GM19395 (cell line): ENCODE measurements at regions not wholly inside any gene's neighbourhood (a gene's known extent, or its start where the extent isn't known, plus 50 kb on each side); places are given as distances from the start of the nearest gene placed in this dataset.

Source experiments
- ATAC-seq: cut with Tn5 transposase; IDR thresholded peaks from one replicate; pipeline ENCODE4 v1.9.1; 2021; ENCODE audit warnings: mild to moderate bottlenecking, moderate library complexity; ENCODE audit not compliant: unreplicated experiment

GRCh38 chr18:78627551-78628346 is 351.9 kb upstream of the SALL3 start:
- ATAC-seq = no peak

- no peak for ATAC-seq
Measured at GRCh38 chr18:78629426-78629825, 350.2 kb upstream of the SALL3 start.

- ATAC-seq = no peak
Measured at GRCh38 chr18:78630356-78630755, 349.3 kb upstream of the SALL3 start.

GRCh38 chr18:78630981-78631510 is 348.6 kb upstream of the SALL3 start:
- no peak for ATAC-seq

GRCh38 chr18:78632111-78632541 is 347.5 kb upstream of the SALL3 start:
- no peak for ATAC-seq

GRCh38 chr18:78634061-78634696 is 345.4 kb upstream of the SALL3 start:
- ATAC-seq = no peak

GRCh38 chr18:78635093-78635800 is 344.4 kb upstream of the SALL3 start:
- no peak for ATAC-seq

GRCh38 chr18:78636260-78636659 is 343.4 kb upstream of the SALL3 start:
- no peak for ATAC-seq

- ATAC-seq = no peak
Measured at GRCh38 chr18:78637442-78638402, 341.9 kb upstream of the SALL3 start.

GRCh38 chr18:78639006-78639950 is 340.3 kb upstream of the SALL3 start:
- ATAC-seq = no peak

- no peak for ATAC-seq
Measured at GRCh38 chr18:78640246-78640995, 339.2 kb upstream of the SALL3 start.

GRCh38 chr18:78641689-78642231 is 337.9 kb upstream of the SALL3 start:
- ATAC-seq = no peak

GRCh38 chr18:78642296-78642951 is 337.2 kb upstream of the SALL3 start:
- no peak for ATAC-seq

GRCh38 chr18:78643004-78643403 is 336.6 kb upstream of the SALL3 start:
- ATAC-seq = no peak

- ATAC-seq = no peak
Measured at GRCh38 chr18:78643981-78644380, 335.6 kb upstream of the SALL3 start.

- ATAC-seq = no peak
Measured at GRCh38 chr18:78645216-78645615, 334.4 kb upstream of the SALL3 start.

GRCh38 chr18:78647018-78647417 is 332.6 kb upstream of the SALL3 start:
- no peak for ATAC-seq

- no peak for ATAC-seq
Measured at GRCh38 chr18:78649421-78649820, 330.2 kb upstream of the SALL3 start.
